DMS53 treated with DMSO at 0.1 percent for 48 hours (cell line): ENCODE measurements at regions not wholly inside any gene's neighbourhood (a gene's known extent, or its start where the extent isn't known, plus 50 kb on each side); places are given as distances from the start of the nearest gene placed in this dataset.

ENCODE experiments used
- DNase-seq: peaks from one replicate; lab custom pipeline; 2025; ENCODE audit not compliant: unreplicated experiment; lab: John Stamatoyannopoulos, UW

- DNase-seq, result no peak
Observed at GRCh38 chr4:37058826-37059225, 185.7 kb upstream of the NWD2 start.

DNA sequence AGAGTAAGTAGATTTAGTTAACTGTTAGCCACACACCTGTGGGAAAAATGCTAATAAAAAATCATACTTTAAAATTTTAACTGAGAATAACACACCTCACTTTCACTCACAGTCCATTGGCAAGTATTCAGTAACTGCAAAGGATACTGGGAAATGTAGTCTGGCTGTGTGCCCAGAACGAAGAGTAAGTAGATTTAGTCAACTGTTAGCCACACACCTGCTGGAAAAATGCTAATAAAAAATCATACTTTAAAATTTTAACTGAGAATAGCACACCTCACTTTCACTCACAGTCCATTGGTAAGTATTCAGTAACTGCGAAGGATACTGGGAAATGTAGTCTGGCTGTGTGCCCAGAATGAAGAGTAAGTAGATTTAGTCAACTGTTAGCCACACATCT is 178.4 kb upstream of the NWD2 start:
- DNase-seq, result peak; percentile 31

DNA sequence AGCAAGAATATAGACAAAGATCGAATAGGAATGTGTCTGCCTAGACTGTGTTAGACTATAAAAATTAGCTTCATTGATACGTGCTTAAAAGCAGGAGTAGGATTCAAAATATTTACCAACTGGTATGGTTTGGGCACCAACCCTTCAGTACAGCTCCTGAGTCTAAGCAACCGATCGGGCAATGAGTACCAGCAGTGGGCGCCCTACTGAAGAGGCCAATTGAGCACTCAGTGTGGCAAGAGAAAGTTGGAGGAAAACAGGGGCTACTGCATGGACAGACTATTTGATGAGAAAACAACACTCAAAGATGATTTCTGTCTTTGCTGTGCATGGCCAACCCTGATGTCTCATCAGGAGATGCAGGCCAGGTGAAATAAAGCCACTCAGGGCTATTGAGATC is 176.0 kb upstream of the NWD2 start:
- no peak for DNase-seq

GRCh38 chr4:37070041-37070440 is 174.5 kb upstream of the NWD2 start:
- no peak for DNase-seq

DNA sequence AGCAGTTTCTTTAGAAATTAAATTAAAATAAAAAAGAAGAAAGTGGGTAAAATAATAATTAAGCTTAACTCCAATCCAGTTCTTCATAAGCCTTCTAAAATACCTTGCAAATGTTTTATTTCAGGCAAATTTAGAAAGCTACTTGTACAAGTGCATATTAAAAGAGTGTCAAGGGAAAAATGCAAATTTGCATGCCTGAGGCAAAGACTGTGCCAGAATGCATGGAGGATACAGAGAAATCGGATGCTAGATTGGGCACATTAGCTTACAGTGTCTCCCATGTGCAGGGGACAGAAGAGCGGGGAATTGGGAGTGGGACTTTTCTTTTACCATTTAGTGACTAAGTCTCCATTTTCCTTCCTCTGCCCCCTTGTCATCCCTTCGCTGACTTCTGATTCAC is 173.0 kb upstream of the NWD2 start:
- DNase-seq, result no peak

DNA sequence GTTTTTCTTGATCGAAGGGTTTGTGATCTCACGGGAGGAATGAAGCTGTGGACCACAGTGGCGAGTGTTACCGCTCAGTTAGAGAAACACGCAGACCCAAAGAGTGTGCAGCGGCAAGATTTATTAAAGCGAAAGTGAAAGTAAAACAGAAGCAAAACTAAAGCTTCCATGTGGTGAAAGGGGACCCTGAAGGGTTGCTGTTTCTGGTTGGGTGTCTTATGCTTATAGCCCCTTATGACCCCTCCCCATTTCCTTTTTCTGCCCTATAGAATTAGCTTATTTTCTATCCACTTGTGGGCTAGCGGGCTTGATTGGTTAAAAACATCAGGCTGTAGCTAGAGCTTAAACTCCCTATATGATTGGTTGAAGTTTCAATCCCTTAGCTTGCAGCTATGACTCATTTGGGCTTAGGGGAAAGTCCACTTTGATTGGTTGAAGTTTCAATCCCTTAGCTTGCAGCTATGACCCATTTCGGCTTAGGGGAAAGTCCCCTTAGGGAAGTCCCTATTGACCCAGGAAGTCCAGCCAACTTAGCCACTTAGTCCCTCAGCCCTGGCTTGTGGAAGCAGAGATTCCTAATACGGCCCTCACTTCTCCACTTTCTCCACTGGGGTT is 171.2 kb upstream of the NWD2 start:
- DNase-seq, result peak; percentile 78

GRCh38 chr4:37082912-37083311 is 161.6 kb upstream of the NWD2 start:
- DNase-seq, result peak; percentile 31

DNA sequence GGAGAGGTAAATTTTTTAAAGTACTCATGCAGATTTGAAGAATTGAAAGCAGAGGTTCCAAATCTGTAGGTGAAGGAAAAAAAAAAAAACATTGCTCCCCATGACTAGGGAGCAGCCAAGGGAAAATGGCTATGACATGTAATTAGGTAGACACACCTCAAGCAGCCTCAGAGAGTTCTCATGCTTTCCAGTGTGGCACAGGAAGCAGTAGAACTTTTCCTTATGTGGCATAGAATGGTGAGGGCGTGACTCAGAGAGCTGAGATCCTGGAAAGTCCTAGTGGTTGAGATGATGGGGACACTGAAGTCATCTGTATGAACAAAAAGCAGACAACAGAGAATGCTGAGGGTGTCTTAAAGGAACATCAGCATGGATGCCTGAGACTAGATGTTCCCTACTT is 148.6 kb upstream of the NWD2 start:
- DNase-seq, result peak; percentile 40

DNA sequence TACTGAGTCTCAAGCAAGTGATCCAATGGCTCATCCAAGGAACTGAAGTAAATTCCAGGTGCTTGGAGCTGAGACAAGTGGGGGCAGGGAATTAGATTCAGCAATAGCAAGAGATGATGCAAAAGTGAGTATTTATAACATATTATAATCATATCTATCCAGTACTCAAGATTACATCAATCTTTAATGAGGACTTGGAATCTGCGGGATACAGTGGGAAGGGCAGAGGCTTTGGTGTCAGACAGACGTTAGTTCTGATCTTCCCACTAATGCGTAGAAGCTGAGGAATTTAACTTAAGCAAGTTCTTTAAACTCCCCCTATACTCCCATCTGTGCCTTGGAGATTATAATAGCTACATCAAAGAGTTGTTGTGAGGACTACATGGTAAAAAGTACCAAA is 143.4 kb upstream of the NWD2 start:
- DNase-seq, result no peak

GRCh38 chr4:37101686-37102085 is 142.9 kb upstream of the NWD2 start:
- no peak for DNase-seq

DNA sequence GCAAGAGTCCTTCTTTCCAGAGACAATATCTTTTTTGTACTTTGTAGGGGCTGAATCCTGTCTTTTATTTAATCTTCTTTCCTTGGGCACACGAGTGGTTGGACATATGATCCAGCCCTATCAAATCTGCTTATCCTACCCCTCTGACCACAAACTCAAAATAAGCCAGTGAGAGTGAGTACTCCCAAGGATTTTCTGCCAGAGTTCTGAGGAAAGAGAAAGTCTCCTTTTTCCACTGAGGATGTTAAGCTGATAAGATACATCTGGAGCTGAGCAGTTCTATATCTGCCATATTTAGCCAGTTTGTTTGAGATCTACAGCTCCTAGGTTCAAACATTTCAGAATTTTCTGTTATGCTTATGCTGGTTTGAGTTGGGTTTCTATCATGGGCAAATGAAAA is 134.8 kb upstream of the NWD2 start:
- DNase-seq, result no peak

DNA sequence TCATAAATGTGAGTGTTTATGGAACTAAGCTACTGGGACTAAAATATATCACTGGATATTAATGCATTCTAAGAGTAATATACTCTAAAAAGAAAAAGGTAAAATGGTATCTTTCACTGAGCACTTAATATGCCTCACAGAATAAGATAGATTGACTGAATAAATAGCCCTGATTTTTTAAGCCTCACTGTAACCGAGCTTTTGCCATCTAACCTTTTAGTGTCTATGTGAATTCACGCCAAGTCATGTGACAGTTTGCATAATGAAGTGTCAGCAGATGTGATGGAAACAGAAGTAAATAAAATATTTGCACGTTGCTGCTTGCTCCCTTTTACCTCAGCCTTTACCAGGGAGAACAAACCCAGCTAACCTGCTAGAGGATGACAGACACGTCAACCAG is 119.7 kb upstream of the NWD2 start:
- DNase-seq, result no peak

GRCh38 chr4:37126051-37126450 is 118.5 kb upstream of the NWD2 start:
- no peak for DNase-seq

GRCh38 chr4:37130465-37130864 is 114.1 kb upstream of the NWD2 start:
- DNase-seq, result no peak

GRCh38 chr4:37132351-37132974 is 112.1 kb upstream of the NWD2 start:
- DNase-seq, result no peak

- DNase-seq, result no peak
Observed at GRCh38 chr4:37132975-37133360, 111.6 kb upstream of the NWD2 start.

- DNase-seq, result no peak
Observed at GRCh38 chr4:37138019-37138653, 106.4 kb upstream of the NWD2 start.

- DNase-seq, result no peak
Observed at GRCh38 chr4:37138789-37139188, 105.8 kb upstream of the NWD2 start.

DNA sequence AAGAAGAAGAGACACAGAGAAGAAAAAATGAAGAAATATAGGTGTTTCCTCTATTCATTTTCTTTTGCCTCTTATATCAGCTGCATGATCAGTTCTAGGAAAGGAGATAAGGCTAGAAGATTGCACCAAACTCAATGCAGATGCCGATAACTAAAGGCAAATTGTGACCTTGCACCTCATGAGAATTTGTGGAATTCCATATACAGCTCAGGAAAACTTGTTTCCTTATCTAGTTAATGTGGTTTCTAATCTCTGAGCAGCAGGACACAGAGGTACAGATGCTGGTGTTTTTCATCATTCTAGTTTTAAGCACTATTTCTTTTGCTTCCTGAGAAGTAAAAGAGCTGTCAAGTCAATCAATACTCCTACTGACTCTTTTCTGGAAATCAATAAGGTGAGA is 104.6 kb upstream of the NWD2 start:
- DNase-seq, result no peak

- no peak for DNase-seq
Observed at GRCh38 chr4:37146260-37146659, 98.3 kb upstream of the NWD2 start.

- peak; percentile 35 for DNase-seq
Observed at GRCh38 chr4:37157476-37158167, 86.9 kb upstream of the NWD2 start.

DNA sequence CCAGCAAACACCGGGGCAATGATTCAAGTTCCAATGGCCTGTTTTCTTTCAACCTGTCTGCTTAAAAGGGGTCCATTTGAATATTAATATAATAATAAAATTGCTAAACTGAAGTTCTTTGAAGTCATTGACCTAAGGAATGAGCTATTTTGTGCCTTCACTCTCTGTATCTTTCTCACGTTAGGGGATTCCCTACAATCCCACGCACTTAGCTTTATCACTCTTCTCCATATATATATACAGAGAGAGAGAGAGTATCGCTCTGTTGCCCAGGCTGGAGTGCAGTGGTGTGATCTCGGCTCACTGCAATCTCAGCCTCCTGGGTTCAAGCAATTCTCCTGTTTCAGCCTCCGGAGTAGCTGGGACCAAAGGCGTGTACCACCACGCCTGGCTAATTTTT is 83.9 kb upstream of the NWD2 start:
- no peak for DNase-seq
